Fibroblast of skin of scalp (primary cell): ENCODE measurements at regions not wholly inside any gene's neighbourhood (a gene's known extent, or its start where the extent isn't known, plus 50 kb on each side); places are given as distances from the start of the nearest gene placed in this dataset.

Source experiments
- DNase-seq: peaks from one replicate; pipeline ENCODE4 v3.0.0-alpha.2; 2013

- no peak for DNase-seq
Observed at GRCh38 chr15:38696790-38697495, 132.3 kb upstream of the RASGRP1 start.

GRCh38 chr15:38698254-38698653 is 133.6 kb upstream of the RASGRP1 start:
- no peak for DNase-seq

- peak; percentile 70 for DNase-seq
Observed at GRCh38 chr15:38699633-38700230, 135.1 kb upstream of the RASGRP1 start.

DNA sequence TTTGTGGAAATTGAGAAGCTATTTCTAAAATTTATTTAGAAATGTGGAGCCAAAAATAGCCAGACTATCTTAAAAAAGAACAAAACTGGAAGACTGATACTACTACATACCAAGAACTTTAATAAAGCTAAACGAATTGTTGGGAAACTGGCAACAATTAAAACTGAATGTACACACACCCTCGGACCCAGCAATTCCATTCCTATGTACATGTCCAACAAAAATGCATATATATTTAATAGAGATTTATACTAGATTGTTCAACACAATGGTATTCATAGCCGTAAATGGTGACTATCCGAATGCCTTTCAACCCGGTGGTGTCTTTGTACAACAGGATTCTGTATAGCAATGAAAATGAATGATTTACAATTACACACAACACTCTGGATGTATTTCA is 136.5 kb upstream of the RASGRP1 start:
- peak; percentile 63 for DNase-seq

- DNase-seq = no peak
Observed at GRCh38 chr15:38702178-38702912, 137.7 kb upstream of the RASGRP1 start.

GRCh38 chr15:38705436-38706219 is 141.0 kb upstream of the RASGRP1 start:
- DNase-seq = peak; percentile 33

GRCh38 chr15:38706956-38707355 is 142.3 kb upstream of the RASGRP1 start:
- peak; percentile 31 for DNase-seq

GRCh38 chr15:38707802-38708671 is 143.4 kb upstream of the RASGRP1 start:
- DNase-seq = peak; percentile 81

GRCh38 chr15:38708672-38709180 is 144.1 kb upstream of the RASGRP1 start:
- DNase-seq = peak; percentile 58

GRCh38 chr15:38709196-38709595 is 144.6 kb upstream of the RASGRP1 start:
- no peak for DNase-seq

GRCh38 chr15:38714309-38715072 is 149.9 kb upstream of the RASGRP1 start:
- peak; percentile 100 for DNase-seq

DNA sequence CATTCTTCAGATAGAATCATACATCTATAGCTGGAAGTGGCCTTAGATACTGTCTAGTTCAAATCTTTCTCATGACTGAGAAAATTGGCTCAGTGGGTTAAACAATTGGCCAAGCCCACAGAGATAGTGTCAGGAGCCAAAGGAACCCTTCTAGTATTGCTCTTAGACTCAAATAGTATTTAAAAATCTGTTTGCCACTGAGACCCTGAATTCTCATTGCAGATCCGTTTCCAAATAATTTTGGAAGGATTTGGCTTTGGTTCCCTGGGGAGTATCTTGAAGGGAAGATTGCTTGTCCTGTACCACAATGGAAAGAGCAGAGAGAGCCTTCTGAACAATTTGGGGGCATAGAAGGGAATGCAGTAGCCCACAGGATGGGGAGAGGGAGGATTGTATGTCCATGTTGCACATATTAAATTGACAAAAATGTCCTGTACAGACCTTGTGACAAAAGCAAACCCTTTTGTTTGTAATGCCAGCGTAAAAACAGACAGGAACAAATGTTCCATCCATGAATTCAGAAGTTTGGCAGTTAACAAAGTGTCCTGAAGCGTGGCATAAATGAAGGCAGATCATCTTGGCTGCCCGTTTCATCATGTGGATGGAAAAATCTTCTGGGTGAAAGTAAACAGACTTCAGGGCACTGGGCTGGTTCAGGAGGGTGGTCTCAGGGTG is 156.4 kb upstream of the RASGRP1 start:
- DNase-seq = peak; percentile 53

DNA sequence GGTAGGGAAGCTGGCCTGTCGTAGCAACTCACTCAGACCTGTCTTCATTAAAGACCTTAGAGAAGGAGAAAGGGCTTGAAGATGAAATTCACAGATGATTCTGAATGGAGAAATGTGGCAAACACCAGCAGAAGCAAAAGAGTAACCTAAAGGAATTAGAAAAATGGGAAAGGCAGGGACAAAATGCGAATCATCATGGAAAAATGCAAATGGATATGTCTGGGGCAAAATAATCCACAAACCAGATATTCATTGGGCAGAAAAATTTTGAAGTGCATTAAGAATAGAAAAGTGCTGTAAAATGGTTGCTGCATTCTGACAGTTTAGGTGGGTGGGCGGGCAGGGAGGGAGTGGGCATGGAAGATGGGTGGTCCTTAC is 156.9 kb upstream of the RASGRP1 start:
- peak; percentile 89 for DNase-seq

DNA sequence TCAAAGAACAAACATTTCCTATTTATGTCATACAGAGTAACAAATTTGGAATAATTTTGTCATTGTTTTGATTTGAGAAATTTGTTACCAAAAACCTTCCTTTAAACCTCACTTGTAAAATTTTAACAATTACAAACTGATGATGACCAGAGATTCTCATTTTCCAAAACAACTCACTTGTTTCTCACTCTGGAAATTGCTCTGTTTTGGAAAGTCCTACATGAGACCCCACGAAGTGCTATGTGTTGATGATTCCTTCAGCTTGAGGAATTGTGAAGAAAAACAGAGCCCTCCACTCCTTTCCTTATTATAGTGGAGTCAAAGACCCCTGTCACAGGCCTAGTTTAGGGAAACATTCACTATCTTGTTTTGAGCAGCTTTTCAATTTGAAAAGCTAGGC is 157.6 kb upstream of the RASGRP1 start:
- DNase-seq = no peak

- no peak for DNase-seq
Observed at GRCh38 chr15:38724827-38725226, 160.2 kb upstream of the RASGRP1 start.

- no peak for DNase-seq
Observed at GRCh38 chr15:38726187-38726586, 161.6 kb upstream of the RASGRP1 start.

DNA sequence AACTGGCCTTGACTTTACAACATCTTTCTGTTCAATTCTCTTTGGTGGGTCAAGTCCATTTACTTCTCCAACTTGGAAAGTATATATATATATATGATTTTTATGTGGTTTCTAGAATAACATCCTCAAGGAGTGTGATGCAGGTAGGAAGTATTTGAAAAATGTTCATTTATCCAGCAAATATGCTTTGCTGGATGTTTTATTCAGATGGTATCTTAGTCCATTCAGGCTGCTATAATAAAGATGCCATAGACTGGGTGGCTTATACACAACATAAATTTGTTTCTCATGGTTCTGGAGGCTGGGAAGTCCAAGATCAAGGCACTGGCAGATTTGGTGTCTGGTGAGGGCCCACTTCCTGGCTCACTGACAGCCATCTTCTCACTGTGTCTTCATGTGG is 168.7 kb upstream of the RASGRP1 start:
- DNase-seq = peak; percentile 65

GRCh38 chr15:38740206-38740605 is 175.6 kb upstream of the RASGRP1 start:
- DNase-seq = no peak

- no peak for DNase-seq
Observed at GRCh38 chr15:38743147-38743546, 178.5 kb upstream of the RASGRP1 start.

DNA sequence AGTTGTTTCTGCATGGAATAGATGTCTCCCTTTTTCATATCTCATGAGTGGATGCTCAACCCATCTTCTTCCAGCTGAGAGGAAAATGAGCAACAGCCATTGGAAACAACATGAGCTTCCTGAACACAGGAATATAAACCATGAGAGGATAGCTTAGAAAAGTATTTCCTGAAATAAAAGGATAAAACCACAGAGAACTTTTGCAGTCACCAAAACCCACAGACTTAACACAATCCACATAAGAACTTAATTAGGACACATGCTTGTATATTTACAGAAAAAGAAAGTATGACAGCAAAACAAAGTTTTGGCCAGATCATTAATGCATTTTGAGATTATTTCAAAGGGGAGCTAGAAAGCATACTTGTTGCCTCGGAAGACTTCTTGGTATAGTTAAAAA is 180.5 kb upstream of the RASGRP1 start:
- peak; percentile 87 for DNase-seq
